Smooth muscle cell (in vitro differentiated cells): ENCODE measurements at regions not wholly inside any gene's neighbourhood (a gene's known extent, or its start where the extent isn't known, plus 50 kb on each side); places are given as distances from the start of the nearest gene placed in this dataset.
A peak's percentile ranks its signal among the peaks of the same experiment; 100 is the strongest.

Experiments used
- DNase-seq: peaks from one replicate; lab custom pipeline; 2025; ENCODE audit not compliant: unreplicated experiment; lab: John Stamatoyannopoulos, UW
- H2AFZ ChIP-seq: fragments of 200-600 bp; sonication (generic); 2 replicates; pipeline ENCODE4 v1.6.0; 2016; ENCODE audit warnings: antibody characterized with exemption, low read depth, mild to moderate bottlenecking
- H3F3A ChIP-seq: fragments of 200-600 bp; sonication (generic); 2 replicates; pipeline ENCODE4 v1.6.0; 2017; ENCODE audit warnings: antibody characterized with exemption, low read depth
- H3K27ac ChIP-seq: fragments of 200-600 bp; sonication (generic); 2 replicates; pipeline ENCODE4 v1.5.1; 2016; ENCODE audit warnings: low read depth, mild to moderate bottlenecking
- H3K27me3 ChIP-seq: fragments of 200-600 bp; sonication (generic); 2 replicates; pipeline ENCODE4 v1.6.1; 2016; ENCODE audit warnings: low read depth, mild to moderate bottlenecking
- H3K36me3 ChIP-seq: fragments of 200-600 bp; sonication (generic); 2 replicates; pipeline ENCODE4 v1.5.1; 2016; ENCODE audit warnings: low read depth
- H3K4me1 ChIP-seq: fragments of 200-600 bp; sonication (generic); 2 replicates; pipeline ENCODE4 v1.5.1; 2016; ENCODE audit warnings: low read depth
- H3K4me2 ChIP-seq: fragments of 200-600 bp; sonication (generic); 2 replicates; pipeline ENCODE4 v1.6.0; 2016; ENCODE audit warnings: mild to moderate bottlenecking
- H3K4me3 ChIP-seq: fragments of 200-600 bp; sonication (generic); 2 replicates; pipeline ENCODE4 v1.5.1; 2016; ENCODE audit warnings: mild to moderate bottlenecking
- H3K79me2 ChIP-seq: fragments of 200-600 bp; sonication (generic); 2 replicates; pipeline ENCODE4 v1.6.0; 2016; ENCODE audit warnings: low read depth, mild to moderate bottlenecking
- H3K9ac ChIP-seq: fragments of 200-600 bp; sonication (generic); 2 replicates; pipeline ENCODE4 v1.6.0; 2016; ENCODE audit warnings: low read depth
- H3K9me3 ChIP-seq: fragments of 200-600 bp; sonication (generic); replicated peaks from 2 replicates; pipeline ENCODE4 v1.5.1; 2016; ENCODE audit warnings: low read depth
- H4K20me1 ChIP-seq: fragments of 200-600 bp; sonication (generic); 2 replicates; pipeline ENCODE4 v1.6.0; 2016; ENCODE audit warnings: low read depth
- CTCF ChIP-seq: fragments of 200-600 bp; sonication (generic); IDR thresholded peaks from 2 replicates; pipeline ENCODE4 v1.5.1; 2017; ENCODE audit warnings: borderline replicate concordance, mild to moderate bottlenecking, antibody characterized with exemption; ENCODE audit not compliant: insufficient read depth, poor library complexity, severe bottlenecking
- WGBS: methylation state at CpG from one replicate; pipeline ENCODE4 v1.1.7; 2016; ENCODE audit warnings: low lambda C conversion rate; 5-methylcytosine and 5-hydroxymethylcytosine counted together

GRCh38 chr11:27184458-27185312, 144.1 kb downstream of the BBOX1 start:
- Histone ChIP-seq H4K20me1 (no peaks in the 10 kb centered on the region), H3K4me3 (no peak overlapping the region)
- TF ChIP-seq CTCF = no peak

GRCh38 chr11:27183672-27184457, 143.2 kb downstream of the BBOX1 start:
- no peak for DNase-seq
- Histone ChIP-seq H3K4me1 (peaks cover 18% of the 10 kb centered on the region), H3K4me3 (no peak overlapping the region), H4K20me1 (no peaks in the 10 kb centered on the region), H3K79me2 (peaks cover 17% of the 10 kb centered on the region), H3K9ac (no peak overlapping the region), H3K27ac (peak overlapping the region; percentile 61), H2AFZ (no peak overlapping the region), H3K4me2 (peak overlapping the region; percentile 20), H3F3A (peaks cover 3% of the 10 kb centered on the region), H3K9me3 (no peaks in the 10 kb centered on the region), H3K27me3 (no peaks in the 10 kb centered on the region), H3K36me3 (no peaks in the 10 kb centered on the region)
- WGBS = 38% methylated on average over 6 of the region's 6 CpGs
- TF ChIP-seq CTCF = peak; percentile 77

More at GRCh38 chr11:27184458-27185312, 144.1 kb downstream of the BBOX1 start:
- Histone ChIP-seq H3K4me2 (peak overlapping the region; percentile 52), H3K27ac (peak overlapping the region; percentile 61), H3K9me3 (no peaks in the 10 kb centered on the region), H3K36me3 (no peaks in the 10 kb centered on the region), H3K27me3 (no peaks in the 10 kb centered on the region), H3K79me2 (peaks cover 17% of the 10 kb centered on the region), H3K4me1 (peaks cover 20% of the 10 kb centered on the region), H3K9ac (no peak overlapping the region), H2AFZ (peak overlapping the region; percentile 23), H3F3A (peaks cover 3% of the 10 kb centered on the region)
- 65% methylated on average over 6 of the region's 6 CpGs for WGBS
- DNase-seq = no peak

GRCh38 chr11:27179334-27179733, 138.7 kb downstream of the BBOX1 start:
- no peaks in the 10 kb centered on the region for H4K20me1 ChIP-seq
- H3K9ac ChIP-seq = no peak overlapping the region
- TF ChIP-seq CTCF = no peak
- no peak overlapping the region for H2AFZ ChIP-seq
- H3K27me3 ChIP-seq = no peaks in the 10 kb centered on the region
- H3K27ac ChIP-seq = no peak overlapping the region
- no peak overlapping the region for H3K4me2 ChIP-seq
- H3K79me2 ChIP-seq = no peaks in the 10 kb centered on the region
- H3K9me3 ChIP-seq = no peaks in the 10 kb centered on the region
- H3K36me3 ChIP-seq = no peaks in the 10 kb centered on the region
- no peak for DNase-seq
- 94% methylated on average over 3 of the region's 3 CpGs for WGBS
- peaks cover 3% of the 10 kb centered on the region for H3K4me1 ChIP-seq
- no peaks in the 10 kb centered on the region for H3F3A ChIP-seq
- no peak overlapping the region for H3K4me3 ChIP-seq
